ENCODE measurements at regions not wholly inside any gene's neighbourhood (a gene's known extent, or its start where the extent isn't known, plus 50 kb on each side); places are given as distances from the start of the nearest gene placed in this dataset.
"Not testable (repeated sequence)": the region's sequence is repeated elsewhere in the genome, so short reads cannot be mapped to it uniquely, and the experiment has no call there.

- intact Hi-C loops (cut with DNase I): no loop called here
- no peak for ATAC-seq
- Histone ChIP-seq H3K27ac (no peak overlapping the region), H3K4me1 (no peaks in the 10 kb centered on the region), H3K4me3 (no peak overlapping the region), H3K36me3 (no peaks in the 10 kb centered on the region), H3K27me3 (no peaks in the 10 kb centered on the region), H3K9me3 (no peaks in the 10 kb centered on the region)
- no peak for TF ChIP-seq CTCF (IDR thresholded peaks at IDR 0.05)
- DNase-seq: no peak
These were observed 437.9 kb upstream of the UBE2E3 start for GRCh38 chr2:180542511-180542910.

- H3K9me3 ChIP-seq: no peaks in the 10 kb centered on the region
- no peaks in the 10 kb centered on the region for H3K36me3 ChIP-seq
- H3K4me3 ChIP-seq: no peak overlapping the region
- no peak for ATAC-seq
- H3K27ac ChIP-seq: no peak overlapping the region
- TF ChIP-seq CTCF (IDR thresholded peaks at IDR 0.05): no peak
- no peaks in the 10 kb centered on the region for H3K4me1 ChIP-seq
- DNase-seq: no peak
- intact Hi-C loops (cut with DNase I): no loop called here
- no peaks in the 10 kb centered on the region for H3K27me3 ChIP-seq
These were observed 439.6 kb upstream of the UBE2E3 start for GRCh38 chr2:180540761-180541160.

GRCh38 chr2:180539541-180539940 lies 440.9 kb upstream of the UBE2E3 start:
- DNase-seq: no peak
- no peaks in the 10 kb centered on the region for H3K4me1 ChIP-seq
- no peak overlapping the region for H3K27ac ChIP-seq
- H3K4me3 ChIP-seq: no peak overlapping the region
- no peak for TF ChIP-seq CTCF (IDR thresholded peaks at IDR 0.05)
- intact Hi-C loops (cut with DNase I): no loop called here
- H3K36me3 ChIP-seq: no peaks in the 10 kb centered on the region
- ATAC-seq: peak; percentile 61
- no peaks in the 10 kb centered on the region for H3K9me3 ChIP-seq
- no peaks in the 10 kb centered on the region for H3K27me3 ChIP-seq

GRCh38 chr2:180535289-180535688 lies 445.1 kb upstream of the UBE2E3 start:
- H3K4me1 ChIP-seq: no peaks in the 10 kb centered on the region
- intact Hi-C loops (cut with DNase I): no loop called here
- H3K27me3 ChIP-seq: no peaks in the 10 kb centered on the region
- no peaks in the 10 kb centered on the region for H3K9me3 ChIP-seq
- H3K36me3 ChIP-seq: no peaks in the 10 kb centered on the region
- TF ChIP-seq CTCF (IDR thresholded peaks at IDR 0.05): no peak
- ATAC-seq (no peak), DNase-seq (no peak)
- no peak overlapping the region for H3K27ac ChIP-seq
- H3K4me3 ChIP-seq: no peak overlapping the region

GRCh38 chr2:180531787-180532186 lies 448.6 kb upstream of the UBE2E3 start:
- H3K4me3 ChIP-seq; H3K4me1 ChIP-seq; H3K27ac ChIP-seq; intact Hi-C loops (cut with DNase I); DNase-seq; H3K9me3 ChIP-seq; H3K36me3 ChIP-seq; H3K27me3 ChIP-seq; ATAC-seq: not testable (repeated sequence)

- no peak for DNase-seq
- H3K4me3 ChIP-seq: no peak overlapping the region
- no peaks in the 10 kb centered on the region for H3K27me3 ChIP-seq
- no peak for TF ChIP-seq CTCF (IDR thresholded peaks at IDR 0.05)
- no peaks in the 10 kb centered on the region for H3K36me3 ChIP-seq
- H3K4me1 ChIP-seq: no peaks in the 10 kb centered on the region
- H3K9me3 ChIP-seq: no peaks in the 10 kb centered on the region
- no peak overlapping the region for H3K27ac ChIP-seq
- intact Hi-C loops (cut with DNase I): no loop called here
- no peak for ATAC-seq
These were observed 455.9 kb upstream of the UBE2E3 start for GRCh38 chr2:180524499-180524898.
